ENCODE measurements at regions not wholly inside any gene's neighbourhood (a gene's known extent, or its start where the extent isn't known, plus 50 kb on each side); places are given as distances from the start of the nearest gene placed in this dataset.

DNA sequence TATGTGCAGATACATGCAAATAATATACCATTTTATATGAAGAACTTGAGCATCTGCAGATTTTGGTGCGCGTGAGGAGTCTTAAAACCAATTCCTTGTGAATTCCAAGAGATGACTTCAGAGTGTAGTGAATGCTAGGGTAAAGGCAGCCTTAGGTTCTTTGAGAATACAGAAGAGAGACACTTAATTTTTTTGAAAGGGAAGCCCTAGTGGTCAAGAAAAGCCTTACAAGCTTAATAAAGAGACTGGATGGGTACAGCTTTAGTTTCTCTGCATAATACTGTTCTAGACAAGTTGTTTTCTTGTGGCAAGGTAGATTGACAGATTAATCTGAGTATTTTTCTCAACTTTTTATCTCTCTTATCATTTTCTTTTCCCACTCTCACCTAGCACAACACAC, 636.5 kb downstream of the DNAJB9 start:
- no peaks in the 10 kb centered on the region for H3K36me3 ChIP-seq (ENCODE audit: control insufficient read depth in 2 of 2, insufficient read depth in 1 of 2, low read length in 2 of 2)
- ChIA-PET POLR2A (no interaction called here), CTCF (interaction anchor here (0.7 kb wide), 1 partner anchor 754 kb away, joined by 3 read pairs; no protein-coding TSS in a partner anchor)
- no peak overlapping the region for H3K4me3 ChIP-seq (ENCODE audit: low read depth, low read length)
- no peaks in the 10 kb centered on the region for H3K4me1 ChIP-seq (ENCODE audit: control insufficient read depth, insufficient read depth, low read length)
- H3K9me3 ChIP-seq (ENCODE audit: control insufficient read depth, insufficient read depth, low read depth, low read length): no peaks in the 10 kb centered on the region
- no peak overlapping the region for H3K27ac ChIP-seq (ENCODE audit: extremely low read depth, low read depth, low read length)
- TF ChIP-seq, protein P1, sequence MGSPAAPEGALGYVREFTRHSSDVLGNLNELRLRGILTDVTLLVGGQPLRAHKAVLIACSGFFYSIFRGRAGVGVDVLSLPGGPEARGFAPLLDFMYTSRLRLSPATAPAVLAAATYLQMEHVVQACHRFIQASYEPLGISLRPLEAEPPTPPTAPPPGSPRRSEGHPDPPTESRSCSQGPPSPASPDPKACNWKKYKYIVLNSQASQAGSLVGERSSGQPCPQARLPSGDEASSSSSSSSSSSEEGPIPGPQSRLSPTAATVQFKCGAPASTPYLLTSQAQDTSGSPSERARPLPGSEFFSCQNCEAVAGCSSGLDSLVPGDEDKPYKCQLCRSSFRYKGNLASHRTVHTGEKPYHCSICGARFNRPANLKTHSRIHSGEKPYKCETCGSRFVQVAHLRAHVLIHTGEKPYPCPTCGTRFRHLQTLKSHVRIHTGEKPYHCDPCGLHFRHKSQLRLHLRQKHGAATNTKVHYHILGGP (tag by site-specific recombination; IDR thresholded peaks at IDR 0.05): no peak
- TF ChIP-seq ZNF19 (tag by site-specific recombination; IDR thresholded peaks at IDR 0.05; ENCODE audit: low read depth) (no peak), ZNF639 (tag by site-specific recombination; IDR thresholded peaks at IDR 0.05) (no peak), ZBTB8A (tag by site-specific recombination; IDR thresholded peaks at IDR 0.05) (no peak), ZNF121 (tag by site-specific recombination; IDR thresholded peaks at IDR 0.05) (no peak), ZSCAN30 (tag by site-specific recombination; IDR thresholded peaks at IDR 0.05) (no peak), CTCF (tag by site-specific recombination; IDR thresholded peaks at IDR 0.05) (no peak), ZNF600 (tag by site-specific recombination; IDR thresholded peaks at IDR 0.05) (no peak), ZFHX2 (tag by site-specific recombination; conservative IDR thresholded peaks at IDR 0.05) (no peak)
- TF ChIP-seq, protein P2, sequence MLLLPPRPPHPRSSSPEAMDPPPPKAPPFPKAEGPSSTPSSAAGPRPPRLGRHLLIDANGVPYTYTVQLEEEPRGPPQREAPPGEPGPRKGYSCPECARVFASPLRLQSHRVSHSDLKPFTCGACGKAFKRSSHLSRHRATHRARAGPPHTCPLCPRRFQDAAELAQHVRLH (tag by site-specific recombination; IDR thresholded peaks at IDR 0.05): no peak

- H3K36me3 ChIP-seq (ENCODE audit: control insufficient read depth in 2 of 2, insufficient read depth in 1 of 2, low read length in 2 of 2): no peaks in the 10 kb centered on the region
- no peak overlapping the region for H3K4me3 ChIP-seq (ENCODE audit: low read depth, low read length)
- POLR2A ChIA-PET: no interaction called here
- no peak overlapping the region for H3K27ac ChIP-seq (ENCODE audit: extremely low read depth, low read depth, low read length)
- TF ChIP-seq SP7 (tag by site-specific recombination; IDR thresholded peaks at IDR 0.05) (no peak), REPIN1 (tag by site-specific recombination; IDR thresholded peaks at IDR 0.05; ENCODE audit: low read depth) (no peak), ZFP37 (tag by site-specific recombination; IDR thresholded peaks at IDR 0.05) (no peak), BCL11A (tag by site-specific recombination; IDR thresholded peaks at IDR 0.05; ENCODE audit: low read depth) (no peak), ZNF843 (tag by site-specific recombination; IDR thresholded peaks at IDR 0.05) (no peak), ZNF639 (tag by site-specific recombination; IDR thresholded peaks at IDR 0.05) (no peak), ZNF394 (tag by site-specific recombination; IDR thresholded peaks at IDR 0.05; ENCODE audit: borderline replicate concordance) (no peak), ZNF26 (tag by site-specific recombination; IDR thresholded peaks at IDR 0.05) (no peak), TCF7L2 (IDR thresholded peaks at IDR 0.05; ENCODE audit: borderline replicate concordance, low read depth, low read length) (no peak), ZNF169 (tag by site-specific recombination; IDR thresholded peaks at IDR 0.05) (no peak), ZNF701 (tag by site-specific recombination; IDR thresholded peaks at IDR 0.05) (no peak), ZNF211 (tag by site-specific recombination; IDR thresholded peaks at IDR 0.05; ENCODE audit: low read depth) (no peak)
- CTCF ChIA-PET: no interaction called here
- no peaks in the 10 kb centered on the region for H3K9me3 ChIP-seq (ENCODE audit: control insufficient read depth, insufficient read depth, low read depth, low read length)
- no peaks in the 10 kb centered on the region for H3K4me1 ChIP-seq (ENCODE audit: control insufficient read depth, insufficient read depth, low read length)
These were observed 643.4 kb downstream of the DNAJB9 start for GRCh38 chr7:109213081-109213480.
